Neuron (in vitro differentiated cells): ENCODE measurements at regions not wholly inside any gene's neighbourhood (a gene's known extent, or its start where the extent isn't known, plus 50 kb on each side); places are given as distances from the start of the nearest gene placed in this dataset.
"Not testable (repeated sequence)": the region's sequence is repeated elsewhere in the genome, so short reads cannot be mapped to it uniquely, and the experiment has no call there.

Experiments used
- H2AFZ ChIP-seq: one replicate; pipeline ENCODE4 v1.6.1; 2013; ENCODE audit warnings: low read depth, mild to moderate bottlenecking, inconsistent platforms, low read length, moderate library complexity
- H3K27me3 ChIP-seq: one replicate; pipeline ENCODE4 v1.6.1; 2013; ENCODE audit warnings: low read length; ENCODE audit not compliant: insufficient read depth
- H3K36me3 ChIP-seq: one replicate; pipeline ENCODE4 v1.6.1; 2013; ENCODE audit warnings: low read length; ENCODE audit not compliant: insufficient read depth
- H3K4me1 ChIP-seq: one replicate; pipeline ENCODE4 v1.6.1; 2013; ENCODE audit warnings: low read length; ENCODE audit not compliant: insufficient read depth
- H3K4me3 ChIP-seq: 2 replicates; pipeline ENCODE4 v1.5.1; 2013; ENCODE audit warnings: mild to moderate bottlenecking, low read length, moderate library complexity
- H3K9me3 ChIP-seq: one replicate; pipeline ENCODE4 v1.6.1; 2013; ENCODE audit warnings: low read length

DNA sequence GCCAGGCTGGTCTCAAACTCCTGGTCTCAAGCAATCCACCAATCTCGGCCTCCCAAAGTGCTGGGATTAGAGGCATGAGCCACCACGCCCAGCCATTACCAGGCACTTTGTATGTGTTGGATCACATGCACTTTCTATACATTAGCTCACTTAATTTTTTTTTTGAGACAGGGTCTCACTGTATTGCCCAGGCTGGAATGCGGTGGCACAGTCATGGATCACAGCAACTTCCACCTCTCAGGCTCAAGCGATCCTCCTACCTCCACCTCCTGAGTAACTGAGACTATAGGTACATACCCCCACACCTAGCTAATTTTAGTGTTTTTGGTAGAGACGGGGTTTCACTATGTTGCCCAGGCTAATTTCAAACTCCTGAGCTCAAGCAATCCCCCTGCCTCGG, 203.0 kb upstream of the MYL2 start:
- no peaks in the 10 kb centered on the region for H3K27me3 ChIP-seq
- H3K36me3 ChIP-seq: no peaks in the 10 kb centered on the region
- no peaks in the 10 kb centered on the region for H3K9me3 ChIP-seq
- H3K4me1 ChIP-seq: peaks cover 10% of the 10 kb centered on the region
- H2AFZ ChIP-seq: no peak overlapping the region
- no peak overlapping the region for H3K4me3 ChIP-seq

DNA sequence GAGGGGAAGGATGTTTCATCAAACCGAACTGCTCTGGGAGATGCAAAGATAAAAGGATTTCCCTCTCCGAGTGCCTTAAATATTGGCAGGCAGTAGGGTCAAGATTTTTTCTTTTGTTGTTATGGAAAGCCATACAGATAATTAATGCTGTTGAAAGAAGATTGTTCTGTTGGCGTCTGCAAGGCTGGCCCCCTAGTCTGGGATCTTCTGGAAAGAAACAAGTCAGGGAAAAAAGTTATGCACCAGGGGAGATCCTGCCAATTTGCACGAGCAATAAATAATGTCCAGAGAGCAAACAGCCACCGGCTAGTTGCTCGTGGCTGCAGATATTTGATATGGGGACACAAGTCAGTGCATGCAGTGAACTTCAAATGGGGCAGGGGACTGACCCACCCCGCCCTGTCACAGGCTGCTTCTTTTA, 202.1 kb upstream of the MYL2 start:
- Histone ChIP-seq H3K27me3 (no peaks in the 10 kb centered on the region), H3K9me3 (no peaks in the 10 kb centered on the region)

DNA sequence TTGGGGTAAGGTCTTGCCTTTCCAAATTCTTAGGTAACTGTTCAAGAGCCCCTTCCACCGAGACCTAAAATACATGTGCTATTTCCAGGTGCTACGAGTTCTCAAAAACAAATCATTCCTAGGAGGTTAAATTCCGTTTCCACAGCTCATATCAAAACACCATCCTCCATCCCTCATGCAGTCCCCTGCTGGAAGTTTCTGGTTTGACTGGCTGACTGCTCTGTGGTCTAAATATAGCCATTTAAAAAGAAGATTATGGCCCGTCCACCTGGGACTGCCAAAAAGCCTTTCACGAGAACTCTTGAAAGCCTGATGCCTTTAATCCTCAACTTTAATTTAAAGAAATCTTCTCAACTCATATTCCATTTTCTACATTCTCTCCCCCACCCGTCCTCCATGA, 201.5 kb upstream of the MYL2 start:
- Histone ChIP-seq H3K9me3 (no peaks in the 10 kb centered on the region), H2AFZ (no peak overlapping the region), H3K4me3 (no peak overlapping the region), H3K4me1 (peaks cover 10% of the 10 kb centered on the region), H3K36me3 (no peaks in the 10 kb centered on the region), H3K27me3 (no peaks in the 10 kb centered on the region)

More for the DNA sequence above, 202.1 kb upstream of the MYL2 start:
- no peaks in the 10 kb centered on the region for H3K36me3 ChIP-seq
- H2AFZ ChIP-seq: no peak overlapping the region
- peaks cover 10% of the 10 kb centered on the region for H3K4me1 ChIP-seq
- no peak overlapping the region for H3K4me3 ChIP-seq

DNA sequence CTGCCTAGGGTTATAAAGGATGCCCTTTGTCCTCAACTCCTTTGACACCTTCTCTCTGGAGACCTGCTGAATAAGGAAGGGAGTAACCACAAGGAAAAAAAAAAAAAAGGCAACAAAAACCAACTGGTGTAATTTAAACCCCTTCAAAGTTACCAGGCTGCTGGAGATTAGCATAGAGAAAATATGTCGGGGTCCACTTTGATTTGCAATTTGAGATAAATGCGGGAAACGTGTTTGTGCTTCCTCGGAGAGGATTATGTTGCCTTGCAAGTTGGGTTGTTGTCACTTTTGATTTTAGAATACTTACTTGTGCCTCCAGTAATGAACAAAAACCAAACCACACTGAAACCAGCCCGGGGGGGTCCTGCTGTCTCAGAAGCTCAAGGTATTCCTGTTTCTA, 200.2 kb upstream of the MYL2 start:
- peaks cover 10% of the 10 kb centered on the region for H3K4me1 ChIP-seq
- H3K9me3 ChIP-seq: no peaks in the 10 kb centered on the region
- no peak overlapping the region for H3K4me3 ChIP-seq
- H3K27me3 ChIP-seq: no peaks in the 10 kb centered on the region
- H3K36me3 ChIP-seq: no peaks in the 10 kb centered on the region
- H2AFZ ChIP-seq: no peak overlapping the region

DNA sequence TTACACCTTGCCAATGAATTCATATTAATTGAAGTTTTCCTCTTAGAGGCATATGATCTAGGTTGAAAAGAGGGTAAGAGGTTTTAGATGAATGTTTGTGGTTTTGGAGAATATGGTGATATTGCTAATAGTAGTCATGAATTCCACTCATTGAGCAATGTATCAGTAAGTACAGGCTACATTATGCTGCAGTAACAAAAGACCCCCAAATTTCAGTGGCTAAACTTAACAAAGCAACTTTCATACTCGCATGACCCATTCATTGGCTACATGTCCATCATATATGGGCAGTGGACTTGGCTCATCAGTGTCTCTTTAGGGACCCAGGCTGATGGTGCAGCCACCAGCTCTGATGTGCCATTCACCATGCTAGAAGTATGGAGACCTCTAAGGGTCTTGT, 196.6 kb upstream of the MYL2 start:
- Histone ChIP-seq H3K9me3 (no peaks in the 10 kb centered on the region), H2AFZ (no peak overlapping the region), H3K4me3 (no peak overlapping the region), H3K4me1 (peaks cover 2% of the 10 kb centered on the region), H3K27me3 (peaks cover 2% of the 10 kb centered on the region), H3K36me3 (no peaks in the 10 kb centered on the region)

DNA sequence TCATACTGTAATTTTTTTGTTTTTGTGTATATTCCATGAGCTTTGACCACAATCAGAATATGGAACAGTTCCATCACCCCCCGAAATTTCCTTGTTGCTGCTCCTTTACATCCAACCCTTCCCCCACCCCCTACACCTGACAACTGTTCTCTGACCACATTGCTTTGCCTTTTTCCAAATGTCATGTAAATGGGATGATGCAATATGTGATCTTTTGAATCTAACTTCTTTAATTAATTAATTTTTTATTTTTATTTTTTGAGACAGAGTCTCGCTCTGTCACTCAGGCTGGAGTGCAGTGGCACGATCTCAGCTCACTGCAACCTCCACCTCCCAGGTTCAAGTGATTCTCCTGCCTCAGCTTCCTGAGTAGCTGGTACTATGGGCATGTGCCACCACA, 192.9 kb upstream of the MYL2 start:
- H3K4me3 ChIP-seq, H3K36me3 ChIP-seq, H3K4me1 ChIP-seq, H3K27me3 ChIP-seq, H3K9me3 ChIP-seq, H2AFZ ChIP-seq: not testable (repeated sequence)

DNA sequence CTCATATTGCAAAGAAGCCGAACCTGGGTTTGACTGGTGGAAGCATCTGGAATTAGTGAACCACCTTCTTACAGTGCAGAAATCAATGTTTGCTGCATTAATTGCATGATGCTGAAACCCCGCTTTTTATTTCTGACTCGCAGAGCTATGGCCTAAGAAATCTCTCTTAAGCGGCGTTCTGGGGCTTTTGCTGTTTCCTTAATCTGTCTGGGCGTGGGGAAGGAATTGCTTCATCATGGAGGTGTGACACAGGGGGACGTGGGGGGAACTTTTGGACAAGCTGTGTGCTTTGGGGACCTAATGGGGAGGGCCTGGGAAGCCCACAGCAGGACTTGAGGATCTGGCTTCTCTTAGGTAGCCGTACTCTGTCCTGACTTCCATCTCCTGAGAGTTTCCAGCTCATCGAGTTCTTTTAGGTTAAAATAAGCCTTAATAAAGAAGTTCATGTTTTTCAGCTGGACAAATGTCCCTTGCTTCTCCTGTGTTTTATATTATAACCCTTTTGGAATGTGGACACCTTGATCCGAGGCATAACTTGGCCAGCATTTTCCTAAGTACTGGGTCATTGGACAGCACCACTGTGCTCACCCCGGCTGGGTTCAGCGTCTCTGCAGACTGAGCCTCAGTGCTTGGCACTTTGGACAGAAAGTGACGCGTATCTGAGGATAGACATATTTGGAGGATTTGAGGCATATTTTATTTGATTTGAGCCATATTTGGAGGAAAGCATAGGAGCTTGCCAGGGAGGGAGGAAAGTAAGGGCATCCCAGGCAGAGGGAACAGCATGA, 192.1 kb upstream of the MYL2 start:
- Histone ChIP-seq H3K4me3 (no peak overlapping the region), H3K27me3 (peaks cover 2% of the 10 kb centered on the region), H2AFZ (no peak overlapping the region), H3K9me3 (no peaks in the 10 kb centered on the region), H3K36me3 (no peaks in the 10 kb centered on the region), H3K4me1 (no peaks in the 10 kb centered on the region)

DNA sequence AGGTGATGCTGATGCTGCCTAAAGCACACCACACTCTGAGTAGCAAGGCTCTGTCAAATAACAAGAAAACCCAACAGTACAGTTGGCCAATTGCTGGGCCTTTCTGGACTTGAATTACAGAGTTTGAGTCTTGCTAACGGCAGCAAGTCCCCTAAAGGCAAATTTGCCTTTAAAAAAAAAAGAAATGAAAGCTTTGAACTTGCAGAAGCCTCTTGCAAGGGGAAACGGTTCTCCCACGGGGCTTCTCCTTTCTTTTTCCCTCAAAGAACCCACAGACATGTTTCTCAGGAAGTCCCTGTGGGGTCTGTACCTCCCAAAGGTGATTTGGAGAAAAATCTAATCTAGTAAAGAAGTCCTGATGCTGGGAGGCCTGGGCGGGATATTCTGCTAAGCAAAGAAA, 191.3 kb upstream of the MYL2 start:
- no peak overlapping the region for H2AFZ ChIP-seq
- no peaks in the 10 kb centered on the region for H3K36me3 ChIP-seq
- no peak overlapping the region for H3K4me3 ChIP-seq
- no peaks in the 10 kb centered on the region for H3K4me1 ChIP-seq
- H3K27me3 ChIP-seq: peaks cover 2% of the 10 kb centered on the region
- H3K9me3 ChIP-seq: no peaks in the 10 kb centered on the region

DNA sequence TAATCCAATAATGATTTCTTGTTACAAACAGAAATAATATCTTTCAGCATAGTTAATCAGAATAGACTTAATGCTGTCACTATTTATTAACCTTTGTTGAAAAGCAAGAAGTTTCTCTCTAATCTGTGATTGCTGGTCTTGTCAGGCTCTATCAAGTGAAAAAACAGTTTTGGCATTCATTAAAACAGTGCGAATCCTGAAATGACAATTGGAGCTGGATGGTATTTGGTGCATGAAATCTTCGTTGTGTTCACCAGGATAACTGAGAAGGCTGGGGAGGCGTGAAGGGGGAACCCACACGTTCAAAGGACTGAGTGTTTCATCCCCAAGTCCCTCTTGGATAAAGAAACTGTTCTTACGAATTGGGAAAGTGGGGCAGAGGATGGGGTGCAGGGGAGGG, 190.2 kb upstream of the MYL2 start:
- Histone ChIP-seq H3K9me3 (no peaks in the 10 kb centered on the region), H3K4me3 (no peak overlapping the region), H2AFZ (no peak overlapping the region), H3K4me1 (no peaks in the 10 kb centered on the region), H3K27me3 (peaks cover 2% of the 10 kb centered on the region), H3K36me3 (no peaks in the 10 kb centered on the region)

DNA sequence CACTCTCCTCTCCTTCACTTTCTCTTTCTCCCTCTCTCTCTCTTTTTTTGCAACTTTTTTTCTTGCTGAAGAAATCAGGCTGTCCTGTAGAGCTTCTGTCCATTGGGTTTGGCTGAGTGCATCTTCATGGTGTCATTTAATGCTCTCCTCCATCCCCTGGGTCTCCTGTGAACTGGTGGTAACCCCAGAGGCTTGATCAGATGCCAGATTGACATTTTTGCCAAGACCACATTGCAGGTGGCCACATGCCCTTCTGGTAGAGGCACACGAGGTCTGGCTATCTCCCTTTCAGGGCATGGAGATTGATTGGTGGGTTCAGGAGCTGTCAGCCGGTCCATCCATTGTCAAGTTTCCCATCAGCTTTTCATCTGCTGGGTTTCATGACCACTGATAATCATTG, 188.3 kb upstream of the MYL2 start:
- Histone ChIP-seq H3K4me1 (no peaks in the 10 kb centered on the region), H3K9me3 (no peaks in the 10 kb centered on the region), H3K36me3 (no peaks in the 10 kb centered on the region), H3K27me3 (peaks cover 2% of the 10 kb centered on the region), H2AFZ (no peak overlapping the region), H3K4me3 (no peak overlapping the region)

DNA sequence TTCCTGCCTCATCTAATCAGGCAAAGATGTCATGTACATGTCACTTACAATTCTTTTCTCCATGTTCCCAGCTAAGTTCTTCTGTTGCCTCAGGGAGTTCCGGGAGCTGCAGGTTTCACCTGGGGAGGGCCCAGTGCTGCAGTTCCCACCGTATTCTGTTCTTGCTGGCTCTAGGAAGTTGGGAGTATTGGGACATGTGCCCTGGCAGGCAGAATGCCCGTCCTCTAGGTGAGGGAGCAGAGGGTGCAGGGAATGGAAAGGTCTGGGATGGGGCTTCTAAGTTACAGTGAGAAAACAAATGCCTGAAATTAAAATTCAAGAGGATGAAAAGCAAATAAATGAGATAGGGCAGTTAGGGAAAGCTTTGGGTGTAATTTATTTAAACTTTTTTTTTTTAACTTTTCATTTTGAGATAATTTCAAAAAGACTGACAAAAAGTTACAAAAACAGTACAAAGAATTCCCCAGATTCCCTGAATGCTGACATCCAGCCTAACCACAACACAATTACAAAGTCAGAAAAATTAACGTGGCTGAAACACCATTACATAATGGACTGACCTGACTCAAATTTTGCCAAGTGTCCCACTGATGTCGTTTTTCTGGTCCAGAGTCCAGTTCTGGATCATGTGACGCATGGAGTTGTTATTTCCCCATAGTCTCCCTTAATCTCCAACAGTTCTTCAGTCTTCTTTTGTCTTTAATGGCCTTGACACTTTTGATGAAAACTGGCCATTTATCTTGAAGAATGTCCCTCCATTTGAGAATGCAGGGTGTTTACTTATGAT, 187.2 kb upstream of the MYL2 start:
- Histone ChIP-seq H3K4me1 (no peaks in the 10 kb centered on the region), H3K27me3 (peaks cover under 1% of the 10 kb centered on the region), H3K9me3 (no peaks in the 10 kb centered on the region), H3K36me3 (no peaks in the 10 kb centered on the region), H3K4me3 (no peak overlapping the region), H2AFZ (no peak overlapping the region)

DNA sequence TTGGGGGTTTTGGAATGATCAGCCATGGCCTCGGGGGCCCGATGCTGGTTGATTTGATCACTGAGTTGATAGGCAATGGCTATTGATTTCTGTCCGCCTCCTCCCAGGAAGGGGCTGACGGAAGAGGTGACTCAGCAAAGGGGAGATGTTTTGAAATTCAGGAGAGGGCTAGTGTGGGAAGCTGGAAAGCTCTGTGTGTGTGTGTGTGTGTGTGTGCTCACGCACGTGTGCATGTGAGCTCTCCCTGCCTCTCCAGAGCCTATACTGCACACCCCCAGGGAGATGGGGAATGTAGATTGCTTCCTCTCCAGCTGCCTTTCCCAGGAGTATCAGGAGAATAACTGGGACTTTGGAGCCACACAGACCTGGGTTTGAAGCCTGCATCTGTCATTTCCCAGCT, 184.9 kb upstream of the MYL2 start:
- no peaks in the 10 kb centered on the region for H3K27me3 ChIP-seq
- no peaks in the 10 kb centered on the region for H3K36me3 ChIP-seq
- no peak overlapping the region for H2AFZ ChIP-seq
- H3K9me3 ChIP-seq: no peaks in the 10 kb centered on the region
- no peaks in the 10 kb centered on the region for H3K4me1 ChIP-seq
- no peak overlapping the region for H3K4me3 ChIP-seq

DNA sequence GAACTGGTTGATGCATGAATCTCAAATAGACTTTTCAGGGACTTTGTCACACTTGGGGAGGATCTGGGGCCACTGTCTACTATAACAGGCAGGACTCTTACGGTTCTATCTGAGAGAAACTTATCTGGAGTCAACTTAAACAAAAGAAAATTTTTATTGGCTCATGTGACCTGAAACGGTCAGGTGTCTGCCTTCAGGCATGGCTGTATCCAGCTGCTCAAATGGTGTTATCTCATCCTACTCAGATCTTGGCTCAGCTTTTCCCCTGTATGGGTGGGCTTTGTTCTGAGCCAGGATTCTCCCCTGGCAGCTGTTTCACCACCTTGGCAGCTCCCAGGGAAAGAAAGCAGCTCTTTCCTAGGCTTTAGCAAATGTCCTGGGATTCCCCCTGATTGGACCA, 183.2 kb upstream of the MYL2 start:
- no peaks in the 10 kb centered on the region for H3K4me1 ChIP-seq
- no peaks in the 10 kb centered on the region for H3K36me3 ChIP-seq
- no peaks in the 10 kb centered on the region for H3K9me3 ChIP-seq
- no peak overlapping the region for H3K4me3 ChIP-seq
- no peaks in the 10 kb centered on the region for H3K27me3 ChIP-seq
- H2AFZ ChIP-seq: no peak overlapping the region
